HEK293 (cell line): ENCODE measurements at regions not wholly inside any gene's neighbourhood (a gene's known extent, or its start where the extent isn't known, plus 50 kb on each side); places are given as distances from the start of the nearest gene placed in this dataset.

ENCODE experiments used
- CTCF ChIA-PET: fragments of 350-600 bp; formaldehyde crosslinking; extraction: SDS; loops from one replicate; lab custom pipeline; 2021; ENCODE audit warnings: antibody characterized with exemption; lab: Yijun Ruan, JAX
- POLR2A ChIA-PET: fragments of 300-600 bp; formaldehyde crosslinking; extraction: SDS; loops from one replicate; lab custom pipeline; 2020; ENCODE audit warnings: antibody characterized with exemption, inconsistent platforms; lab: Yijun Ruan, JAX
- H3K27ac ChIP-seq: fragments of 200-500 bp; sonication (Bioruptor generic); 2 replicates; pipeline ENCODE4 v1.5.1; 2014; ENCODE audit warnings: low read depth, low read length, control low read depth, inconsistent platforms; ENCODE audit errors: extremely low read depth
- H3K36me3 ChIP-seq, 2 experiments: fragments of 200-500 bp in 1 of 2; sonication (Bioruptor generic) in 1 of 2; 1 replicate in 1 of 2; 2 replicates in 1 of 2; pipeline ENCODE4 v1.5.1; 2014 to 2017; ENCODE audit warnings: inconsistent platforms in 2 of 2, low read length in 2 of 2; ENCODE audit not compliant: control insufficient read depth in 2 of 2, insufficient read depth in 1 of 2
- H3K4me1 ChIP-seq: fragments of 200-500 bp; sonication (Bioruptor generic); 2 replicates; pipeline ENCODE4 v1.5.1; 2014; ENCODE audit warnings: mild to moderate bottlenecking, low read length, inconsistent platforms; ENCODE audit not compliant: control insufficient read depth, insufficient read depth
- H3K4me3 ChIP-seq: 2 replicates; pipeline ENCODE4 v1.5.1; 2011; ENCODE audit warnings: low read depth, mild to moderate bottlenecking, control low read depth, low read length, moderate library complexity
- H3K9me3 ChIP-seq: fragments of 200-500 bp; sonication (Bioruptor generic); 2 replicates; pipeline ENCODE4 v1.5.1; 2014; ENCODE audit warnings: low read depth, low read length, inconsistent platforms; ENCODE audit not compliant: control insufficient read depth, insufficient read depth
- AEBP2 ChIP-seq: fragments of 450-650 bp; formaldehyde crosslinking; IDR thresholded peaks from 2 replicates; pipeline ENCODE4 v1.5.1; 2016; ENCODE audit warnings: missing biosample characterization, missing genetic modification characterization, borderline replicate concordance
- GLI4 ChIP-seq: fragments of 450-650 bp; formaldehyde crosslinking; IDR thresholded peaks from 2 replicates; pipeline ENCODE4 v1.5.1; 2016; ENCODE audit warnings: missing biosample characterization, missing genetic modification characterization
- PRDM1 ChIP-seq: fragments of 450-650 bp; formaldehyde crosslinking; IDR thresholded peaks from 2 replicates; pipeline ENCODE4; 2016; ENCODE audit warnings: missing biosample characterization, missing genetic modification characterization
- PRDM10 ChIP-seq: fragments of 450-650 bp; formaldehyde crosslinking; IDR thresholded peaks from 2 replicates; pipeline ENCODE4 v1.5.1; 2016; ENCODE audit warnings: missing biosample characterization, missing genetic modification characterization
- PRDM6 ChIP-seq: fragments of 450-650 bp; formaldehyde crosslinking; IDR thresholded peaks from 2 replicates; pipeline ENCODE4 v1.5.1; 2017; ENCODE audit warnings: missing biosample characterization, missing genetic modification characterization
- TCF7L2 ChIP-seq: IDR thresholded peaks from 2 replicates; pipeline ENCODE4 v1.6.1; 2011; ENCODE audit warnings: low read depth, mild to moderate bottlenecking, inconsistent platforms, low read length, moderate library complexity, borderline replicate concordance
- YY1 ChIP-seq: fragments of 450-650 bp; formaldehyde crosslinking; IDR thresholded peaks from 2 replicates; pipeline ENCODE4 v1.5.1; 2018; ENCODE audit warnings: missing biosample characterization, missing genetic modification characterization
- ZBTB10 ChIP-seq: fragments of 450-650 bp; formaldehyde crosslinking; IDR thresholded peaks from 2 replicates; pipeline ENCODE4 v1.5.1; 2016; ENCODE audit warnings: missing biosample characterization, missing genetic modification characterization
- ZBTB49 ChIP-seq: fragments of 450-650 bp; formaldehyde crosslinking; IDR thresholded peaks from 2 replicates; pipeline ENCODE4 v1.5.1; 2016; ENCODE audit warnings: missing biosample characterization, missing genetic modification characterization, low read depth
- ZBTB8A ChIP-seq: fragments of 450-650 bp; formaldehyde crosslinking; IDR thresholded peaks from 2 replicates; pipeline ENCODE4 v1.5.1; 2016; ENCODE audit warnings: missing biosample characterization, missing genetic modification characterization
- ZFP3 ChIP-seq: fragments of 450-650 bp; formaldehyde crosslinking; IDR thresholded peaks from 2 replicates; pipeline ENCODE4 v1.5.1; 2016; ENCODE audit warnings: low read depth, missing biosample characterization, missing genetic modification characterization
- ZIC2 ChIP-seq: fragments of 450-650 bp; formaldehyde crosslinking; IDR thresholded peaks from 2 replicates; pipeline ENCODE4 v1.5.1; 2016; ENCODE audit warnings: missing biosample characterization, missing genetic modification characterization
- ZNF112 ChIP-seq: fragments of 450-650 bp; formaldehyde crosslinking; IDR thresholded peaks from 2 replicates; pipeline ENCODE4 v1.5.0; 2017; ENCODE audit warnings: missing biosample characterization, missing genetic modification characterization
- ZNF121 ChIP-seq: fragments of 450-650 bp; formaldehyde crosslinking; IDR thresholded peaks from 2 replicates; pipeline ENCODE4 v1.5.1; 2016; ENCODE audit warnings: missing biosample characterization, missing genetic modification characterization
- ZNF324 ChIP-seq: fragments of 450-650 bp; formaldehyde crosslinking; IDR thresholded peaks from 2 replicates; pipeline ENCODE4 v1.5.1; 2016; ENCODE audit warnings: missing biosample characterization, missing genetic modification characterization
- ZNF473 ChIP-seq: fragments of 450-650 bp; formaldehyde crosslinking; IDR thresholded peaks from 2 replicates; pipeline ENCODE4 v1.5.1; 2017; ENCODE audit warnings: missing biosample characterization, missing genetic modification characterization
- ZNF513 ChIP-seq: fragments of 450-650 bp; IDR thresholded peaks from 2 replicates; pipeline ENCODE4 v1.5.1; 2018; ENCODE audit warnings: missing biosample characterization, missing genetic modification characterization
- ZNF529 ChIP-seq: fragments of 450-650 bp; formaldehyde crosslinking; IDR thresholded peaks from 2 replicates; pipeline ENCODE4 v1.5.1; 2017; ENCODE audit warnings: missing genetic modification characterization, missing biosample characterization; ENCODE audit not compliant: insufficient replicate concordance
- ZNF626 ChIP-seq: fragments of 450-650 bp; sonication (Bioruptor Pico); formaldehyde crosslinking; IDR thresholded peaks from 2 replicates; pipeline ENCODE4 v1.5.1; 2018; ENCODE audit warnings: missing biosample characterization, missing genetic modification characterization, inconsistent platforms
- ZNF664 ChIP-seq: fragments of 450-650 bp; formaldehyde crosslinking; IDR thresholded peaks from 2 replicates; pipeline ENCODE4 v1.5.1; 2016; ENCODE audit warnings: missing biosample characterization, missing genetic modification characterization
- ZNF677 ChIP-seq: fragments of 450-650 bp; IDR thresholded peaks from 2 replicates; pipeline ENCODE4 v1.5.0; 2018; ENCODE audit warnings: missing biosample characterization, mild to moderate bottlenecking, missing genetic modification characterization, moderate library complexity
- ZSCAN23 ChIP-seq: fragments of 450-650 bp; formaldehyde crosslinking; IDR thresholded peaks from 2 replicates; pipeline ENCODE4 v1.5.1; 2016; ENCODE audit warnings: missing biosample characterization, missing genetic modification characterization

- TF ChIP-seq ZNF513 (no peak), ZBTB49 (tag by site-specific recombination) (no peak)
These were observed 83.0 kb downstream of the RSL24D1 start (continued) for GRCh38 chr15:55113736-55114135.

GRCh38 chr15:55112706-55113105, 84.0 kb downstream of the RSL24D1 start:
- no peak overlapping the region for H3K27ac ChIP-seq
- POLR2A ChIA-PET = no interaction called here
- no peaks in the 10 kb centered on the region for H3K36me3 ChIP-seq
- H3K4me1 ChIP-seq = no peaks in the 10 kb centered on the region
- CTCF ChIA-PET = no interaction called here
- TF ChIP-seq AEBP2 (no peak), ZNF112 (tag by site-specific recombination) (no peak), ZNF121 (tag by site-specific recombination) (no peak), PRDM6 (tag by site-specific recombination) (no peak), ZNF529 (tag by site-specific recombination) (no peak), ZSCAN23 (tag by site-specific recombination) (no peak), ZNF626 (tag by site-specific recombination) (no peak), ZNF473 (tag by site-specific recombination) (no peak), YY1 (tag by site-specific recombination) (no peak), ZNF324 (no peak), ZIC2 (no peak), ZBTB8A (no peak), GLI4 (tag by site-specific recombination) (no peak)
- no peaks in the 10 kb centered on the region for H3K9me3 ChIP-seq
- H3K4me3 ChIP-seq = no peak overlapping the region

GRCh38 chr15:55110446-55110845, 86.3 kb downstream of the RSL24D1 start:
- CTCF ChIA-PET = interaction anchor here (1.0 kb wide), 1 partner anchor 9 kb away, joined by 3 read pairs; no protein-coding TSS in a partner anchor
- POLR2A ChIA-PET = no interaction called here
- Histone ChIP-seq H3K36me3 (no peaks in the 10 kb centered on the region), H3K4me1 (no peaks in the 10 kb centered on the region), H3K9me3 (no peaks in the 10 kb centered on the region), H3K27ac (no peak overlapping the region), H3K4me3 (no peak overlapping the region)
- TF ChIP-seq ZNF664 (tag by site-specific recombination) (no peak), PRDM1 (tag by site-specific recombination) (no peak), ZFP3 (tag by site-specific recombination) (no peak), ZBTB10 (tag by site-specific recombination) (no peak), TCF7L2 (no peak), PRDM10 (no peak), ZNF677 (tag by site-specific recombination) (no peak)
